Inflammatory macrophage (primary cell): ENCODE measurements at regions not wholly inside any gene's neighbourhood (a gene's known extent, or its start where the extent isn't known, plus 50 kb on each side); places are given as distances from the start of the nearest gene placed in this dataset.

ENCODE experiments used
- DNase-seq, 2 donors: peaks; one replicate each; pipeline ENCODE4 v3.0.0-alpha.2; 2020 to 2022

- no peak for DNase-seq
Observed at GRCh38 chr16:55176901-55177300, 147.1 kb upstream of the IRX6 start.

GRCh38 chr16:55179411-55179810, 144.6 kb upstream of the IRX6 start:
- DNase-seq, result no peak

- DNase-seq, result no peak
Observed at GRCh38 chr16:55179852-55180585, 144.0 kb upstream of the IRX6 start.

GRCh38 chr16:55184052-55184451, 140.0 kb upstream of the IRX6 start:
- DNase-seq, result no peak

GRCh38 chr16:55184619-55185018, 139.4 kb upstream of the IRX6 start:
- DNase-seq, result no peak

- no peak for DNase-seq
Observed at GRCh38 chr16:55189224-55189623, 134.8 kb upstream of the IRX6 start.

GRCh38 chr16:55189682-55190636, 134.0 kb upstream of the IRX6 start:
- no peak for DNase-seq

GRCh38 chr16:55192734-55193133, 131.3 kb upstream of the IRX6 start:
- DNase-seq, result no peak

- DNase-seq, result no peak
Observed at GRCh38 chr16:55203570-55203969, 120.4 kb upstream of the IRX6 start.

GRCh38 chr16:55204069-55204468, 119.9 kb upstream of the IRX6 start:
- no peak for DNase-seq

GRCh38 chr16:55204923-55205322, 119.1 kb upstream of the IRX6 start:
- DNase-seq, result no peak

- no peak for DNase-seq
Observed at GRCh38 chr16:55207693-55208428, 116.1 kb upstream of the IRX6 start.

GRCh38 chr16:55209626-55210025, 114.4 kb upstream of the IRX6 start:
- no peak for DNase-seq

GRCh38 chr16:55212791-55213190, 111.2 kb upstream of the IRX6 start:
- no peak for DNase-seq

GRCh38 chr16:55214412-55214811, 109.6 kb upstream of the IRX6 start:
- DNase-seq, result no peak

- no peak for DNase-seq
Observed at GRCh38 chr16:55214974-55215494, 109.0 kb upstream of the IRX6 start.

GRCh38 chr16:55217392-55217791, 106.6 kb upstream of the IRX6 start:
- no peak for DNase-seq

GRCh38 chr16:55221836-55222235, 102.2 kb upstream of the IRX6 start:
- DNase-seq, result no peak

GRCh38 chr16:55222486-55222885, 101.5 kb upstream of the IRX6 start:
- no peak for DNase-seq

GRCh38 chr16:55225972-55226542, 97.9 kb upstream of the IRX6 start:
- peak in 1 of 2 donors; percentile 16 for DNase-seq

GRCh38 chr16:55232822-55233221, 91.2 kb upstream of the IRX6 start:
- no peak for DNase-seq

GRCh38 chr16:55233464-55233863, 90.5 kb upstream of the IRX6 start:
- no peak for DNase-seq

- DNase-seq, result no peak
Observed at GRCh38 chr16:55236655-55237054, 87.3 kb upstream of the IRX6 start.
